HepG2 (cell line): ENCODE measurements at regions not wholly inside any gene's neighbourhood (a gene's known extent, or its start where the extent isn't known, plus 50 kb on each side); places are given as distances from the start of the nearest gene placed in this dataset.

ENCODE experiments used
- ATAC-seq: fragments of 200-7000 bp; cut with Tn5 transposase; 3 replicates; pipeline ENCODE4 v1.9.1; 2020; ENCODE audit warnings: mild to moderate bottlenecking, moderate library complexity
- BruUV-seq: library from RNA; stranded (reverse); fragments of 400-500 nt; replicated peaks from 2 replicates; lab custom pipeline; 2021; lab: Mats Ljungman, UMichigan
- CTCF ChIA-PET: fragments of 300-600 bp; formaldehyde crosslinking; extraction: SDS; loops from one replicate; lab custom pipeline; 2021; ENCODE audit warnings: low total read pairs, inconsistent platforms, low intra/inter-chr PET ratio; lab: Yijun Ruan, JAX
- POLR2A ChIA-PET: fragments of 350-600 bp; sonication (Branson Sonifier 250); formaldehyde crosslinking; loops from one replicate; lab custom pipeline; 2020; ENCODE audit warnings: antibody characterized with exemption, inconsistent platforms; lab: Yijun Ruan, JAX
- DNase-seq: peaks from one replicate; pipeline ENCODE4 v3.0.0-alpha.2; 2015; ENCODE audit warnings: low spot score
- FAIRE-seq: peaks from 3 replicates; lab custom pipeline; 2011; peaks lifted over from hg19 to GRCh38; lab: Jason Lieb, UNC
- H2AFZ ChIP-seq: one replicate; pipeline ENCODE4 v1.6.1; 2011; ENCODE audit warnings: low read length, inconsistent platforms
- H3K27ac ChIP-seq: fragments of 300-600 bp; 3 replicates; pipeline ENCODE4 v1.8.0; 2011; ENCODE audit warnings: mixed run types, mild to moderate bottlenecking, mixed read lengths, low read length, inconsistent platforms; ENCODE audit not compliant: insufficient read depth; ENCODE audit errors: extremely low read length
- H3K27me3 ChIP-seq, 2 experiments: fragments of 200-600 bp in 1 of 2; 2 replicates in 1 of 2; 3 replicates in 1 of 2; pipeline versions ENCODE4 v1.6.0 to v1.8.0; 2011; ENCODE audit warnings: low read length in 2 of 2, mild to moderate bottlenecking in 2 of 2, moderate library complexity in 2 of 2, inconsistent platforms in 1 of 2; ENCODE audit not compliant: insufficient read depth in 2 of 2, control insufficient read depth in 1 of 2
- H3K36me3 ChIP-seq, 2 experiments: fragments of 200-600 bp in 1 of 2; replicated peaks in 1 of 2; 2 replicates in 1 of 2; 3 replicates in 1 of 2; pipeline versions ENCODE4 v1.5.1 to v1.8.0; 2011; ENCODE audit warnings: low read length in 2 of 2, inconsistent platforms in 1 of 2; ENCODE audit not compliant: insufficient read depth in 2 of 2, control insufficient read depth in 1 of 2
- H3K4me1 ChIP-seq: 2 replicates; pipeline ENCODE4 v1.5.1; 2012; ENCODE audit warnings: low read length, inconsistent platforms; ENCODE audit not compliant: insufficient read depth
- H3K4me2 ChIP-seq: 2 replicates; pipeline ENCODE4 v1.6.0; 2011; ENCODE audit warnings: low read depth, low read length, inconsistent platforms
- H3K4me3 ChIP-seq, 3 experiments: fragments of 200-600 bp in 1 of 3; sonication (generic), shearing (Covaris generic) in 1 of 3; replicated peaks in 1 of 3; 2 replicates each; pipeline ENCODE4 v1.5.1; 2011 to 2016; ENCODE audit warnings: low read length in 3 of 3, inconsistent platforms in 2 of 3, low read depth in 2 of 3, mild to moderate bottlenecking in 2 of 3, control low read depth in 1 of 3, mixed read lengths in 1 of 3; ENCODE audit not compliant: insufficient read depth in 1 of 3
- H3K79me2 ChIP-seq: one replicate; pipeline ENCODE4 v1.6.1; 2011; ENCODE audit warnings: low read length, inconsistent platforms; ENCODE audit not compliant: insufficient read depth
- H3K9ac ChIP-seq: 2 replicates; pipeline ENCODE4 v1.6.0; 2011; ENCODE audit warnings: mild to moderate bottlenecking, low read depth, low read length, inconsistent platforms; ENCODE audit not compliant: insufficient read depth
- H3K9me3 ChIP-seq: 2 replicates; pipeline ENCODE4 v1.5.1; 2012; ENCODE audit warnings: mild to moderate bottlenecking, low read length
- H4K20me1 ChIP-seq: 2 replicates; pipeline ENCODE4 v1.6.0; 2011; ENCODE audit warnings: inconsistent platforms, mild to moderate bottlenecking, low read length, moderate library complexity; ENCODE audit not compliant: insufficient read depth
- FOXO1 ChIP-seq: sonication (generic); formaldehyde crosslinking; IDR thresholded peaks from 2 replicates; pipeline ENCODE4 v1.4.0; 2020; ENCODE audit warnings: missing genetic modification reagents
- JUND ChIP-seq: sonication (generic); formaldehyde crosslinking; IDR thresholded peaks from 2 replicates; pipeline ENCODE4 v1.8.0; 2022; ENCODE audit warnings: mild to moderate bottlenecking, missing genetic modification reagents
- NAIF1 ChIP-seq: sonication (generic); formaldehyde crosslinking; IDR thresholded peaks from 2 replicates; pipeline ENCODE4 v1.5.0; 2020; ENCODE audit warnings: mild to moderate bottlenecking, missing genetic modification reagents, borderline replicate concordance
- POLR2G ChIP-seq: fragments of 200-400 bp; formaldehyde crosslinking; IDR thresholded peaks from 2 replicates; pipeline ENCODE4 v1.6.1; 2018; ENCODE audit warnings: mild to moderate bottlenecking, low read depth, low read length, moderate library complexity
- ZNF335 ChIP-seq: sonication (generic); formaldehyde crosslinking; IDR thresholded peaks from 2 replicates; pipeline ENCODE4 v1.4.0; 2020; ENCODE audit warnings: missing genetic modification reagents
- ZNF687 ChIP-seq: sonication (generic); formaldehyde crosslinking; IDR thresholded peaks from 2 replicates; pipeline ENCODE4 v1.5.1; 2020; ENCODE audit warnings: mild to moderate bottlenecking, missing genetic modification reagents, moderate library complexity
- WGBS: methylation state at CpG from one replicate; pipeline ENCODE4 v1.1.6; 2017; ENCODE audit warnings: low lambda C conversion rate; 5-methylcytosine and 5-hydroxymethylcytosine counted together
- in situ Hi-C: cut with HindIII; loops from 2 replicates; pipeline ENCODE4 v1.10.0; 2017; ENCODE audit warnings: low pct_unique_long_range_greater_than_20kb; ENCODE audit not compliant: extremely low pct_ligation_motif_present
- intact Hi-C: fragments of 100-400 bp; cut with micrococcal nuclease; formaldehyde crosslinking; loops from one replicate; pipeline ENCODE4 v1.10.0; 2022; ENCODE audit not compliant: unreplicated experiment

- TF ChIP-seq ZNF687 (CRISPR knock-in tag), result peak; percentile 30; the same call in 1 of the 2 replicates
- no peak for TF ChIP-seq JUND (CRISPR knock-in tag)
- no peak for TF ChIP-seq ZNF335 (CRISPR knock-in tag)
- no peak for TF ChIP-seq POLR2G
- no peak for TF ChIP-seq FOXO1 (CRISPR knock-in tag)
- no peak for TF ChIP-seq NAIF1 (CRISPR knock-in tag)
- H2AFZ ChIP-seq, result no peak overlapping the region
- H3K9me3 ChIP-seq, result no peaks in the 10 kb centered on the region
- FAIRE-seq (no peak), DNase-seq (no peak), ATAC-seq (no peak)
- H3K4me3 ChIP-seq, result no peak overlapping the region
- H3K36me3 ChIP-seq, result no peaks in the 10 kb centered on the region
- no peaks in the 10 kb centered on the region for H4K20me1 ChIP-seq
- H3K4me2 ChIP-seq, result no peak overlapping the region
- no peaks in the 10 kb centered on the region for H3K79me2 ChIP-seq
- intact Hi-C loops, result no loop called here
- ChIA-PET CTCF (no interaction called here), POLR2A (interaction anchor here (1.1 kb wide), 1 partner anchor 60 kb away, joined by 3 read pairs; the partner anchor contains the start of gene CITED4)
- no TSS peak for BruUV-seq
- H3K4me1 ChIP-seq, result peaks cover 90% of the 10 kb centered on the region
- H3K9ac ChIP-seq, result no peak overlapping the region
- 92% methylated on average over 4 of the region's 11 CpGs for WGBS
- in situ Hi-C loops, result no loop called here
- no peak overlapping the region for H3K27ac ChIP-seq
- H3K27me3 ChIP-seq, result no peaks in the 10 kb centered on the region
Measured at GRCh38 chr1:40922969-40923368, 56.5 kb upstream of the CTPS1 start.
